IMR-90 (cell line): ENCODE measurements at regions not wholly inside any gene's neighbourhood (a gene's known extent, or its start where the extent isn't known, plus 50 kb on each side); places are given as distances from the start of the nearest gene placed in this dataset.

Experiments used
- ATAC-seq: fragments of 200-7000 bp; cut with Tn5 transposase; 2 replicates; pipeline ENCODE4 v1.9.1; 2020; ENCODE audit warnings: low read depth, mild to moderate bottlenecking, moderate library complexity
- BruUV-seq: library from RNA; stranded (reverse); fragments of 400-500 nt; replicated peaks from 2 replicates; lab custom pipeline; 2021; lab: Mats Ljungman, UMichigan
- CTCF ChIA-PET: fragments of 300-600 bp; formaldehyde crosslinking; extraction: SDS; loops from one replicate; lab custom pipeline; 2021; ENCODE audit warnings: antibody characterized with exemption; lab: Yijun Ruan, JAX
- POLR2A ChIA-PET: fragments of 300-600 bp; sonication (Branson Sonifier 250); formaldehyde crosslinking; loops from one replicate; lab custom pipeline; 2022; ENCODE audit warnings: antibody characterized with exemption; ENCODE audit not compliant: unreplicated experiment; lab: Charles Lee
- DNase-seq: peaks from one replicate; pipeline ENCODE4 v3.0.0; 2013
- H2AFZ ChIP-seq: replicated peaks from 2 replicates; pipeline ENCODE3; 2013; ENCODE audit warnings: low read length, mild to moderate bottlenecking; ENCODE audit not compliant: poor library complexity
- H2AK5ac ChIP-seq: 2 replicates; pipeline ENCODE4 v1.6.1; 2013; ENCODE audit warnings: low read depth, low read length, inconsistent platforms
- H2AK9ac ChIP-seq: replicated peaks from 2 replicates; pipeline ENCODE3; 2013; ENCODE audit warnings: mild to moderate bottlenecking, low read depth, low read length, moderate library complexity; ENCODE audit not compliant: poor library complexity
- H2BK120ac ChIP-seq: 2 replicates; pipeline ENCODE4 v1.6.1; 2013; ENCODE audit warnings: low read depth, low read length, inconsistent platforms
- H2BK15ac ChIP-seq: 3 replicates; pipeline ENCODE4 v1.6.1; 2013; ENCODE audit warnings: low read depth, low read length, inconsistent platforms
- H2BK20ac ChIP-seq: 2 replicates; pipeline ENCODE4 v1.6.1; 2013; ENCODE audit warnings: low read depth, mild to moderate bottlenecking, inconsistent platforms, low read length, moderate library complexity
- H2BK5ac ChIP-seq: 2 replicates; pipeline ENCODE4 v1.6.1; 2013; ENCODE audit warnings: mild to moderate bottlenecking, low read depth, low read length, inconsistent platforms; ENCODE audit not compliant: poor library complexity, severe bottlenecking
- H3K14ac ChIP-seq: replicated peaks from 2 replicates; pipeline ENCODE4 v1.6.1; 2013; ENCODE audit warnings: low read depth, low read length, inconsistent platforms
- H3K18ac ChIP-seq: 2 replicates; pipeline ENCODE4 v1.6.1; 2013; ENCODE audit warnings: low read depth, low read length, control low read depth
- H3K23ac ChIP-seq: 2 replicates; pipeline ENCODE4 v1.6.1; 2013; ENCODE audit warnings: low read depth, low read length, inconsistent platforms
- H3K27ac ChIP-seq: 2 replicates; pipeline ENCODE4 v1.5.1; 2013; ENCODE audit warnings: mild to moderate bottlenecking, control low read depth, low read length; ENCODE audit not compliant: insufficient read depth
- H3K27me3 ChIP-seq: 2 replicates; pipeline ENCODE4 v1.6.1; 2013; ENCODE audit warnings: low read length; ENCODE audit not compliant: control insufficient read depth, insufficient read depth
- H3K36me3 ChIP-seq: 2 replicates; pipeline ENCODE4 v1.6.1; 2013; ENCODE audit warnings: low read length, mixed read lengths; ENCODE audit not compliant: control insufficient read depth, insufficient read depth
- H3K4ac ChIP-seq: 2 replicates; pipeline ENCODE4 v1.6.1; 2013; ENCODE audit warnings: low read depth, low read length, inconsistent platforms
- H3K4me1 ChIP-seq: 2 replicates; pipeline ENCODE4 v1.6.1; 2013; ENCODE audit warnings: low read length, mixed read lengths; ENCODE audit not compliant: control insufficient read depth, insufficient read depth
- H3K4me2 ChIP-seq: 2 replicates; pipeline ENCODE4 v1.6.1; 2013; ENCODE audit warnings: low read depth, mild to moderate bottlenecking, control low read depth, low read length, moderate library complexity
- H3K4me3 ChIP-seq: 2 replicates; pipeline ENCODE4 v1.5.1; 2013; ENCODE audit warnings: low read depth, mild to moderate bottlenecking, control low read depth, low read length, moderate library complexity; ENCODE audit not compliant: insufficient read depth
- H3K56ac ChIP-seq: 2 replicates; pipeline ENCODE4 v1.6.1; 2013; ENCODE audit warnings: low read length, inconsistent platforms; ENCODE audit not compliant: insufficient read depth; ENCODE audit errors: extremely low read depth
- H3K79me1 ChIP-seq, 2 experiments: 2 replicates each; pipeline ENCODE4 v1.6.1; 2013; ENCODE audit warnings: low read length in 2 of 2, inconsistent platforms in 1 of 2, low read depth in 1 of 2
- H3K9ac ChIP-seq: 2 replicates; pipeline ENCODE4 v1.6.1; 2013; ENCODE audit warnings: low read depth, low read length, control low read depth
- H3K9me1 ChIP-seq: 2 replicates; pipeline ENCODE4 v1.6.1; 2013; ENCODE audit warnings: low read length, inconsistent platforms; ENCODE audit not compliant: insufficient read depth
- H3K9me3 ChIP-seq: 2 replicates; pipeline ENCODE4 v1.6.1; 2013; ENCODE audit warnings: low read length; ENCODE audit not compliant: control insufficient read depth, insufficient read depth
- H4K20me1 ChIP-seq: 2 replicates; pipeline ENCODE4 v1.6.1; 2013; ENCODE audit warnings: low read length, inconsistent platforms; ENCODE audit not compliant: insufficient read depth
- H4K5ac ChIP-seq: 2 replicates; pipeline ENCODE4 v1.6.1; 2013; ENCODE audit warnings: mild to moderate bottlenecking, low read depth, low read length, control low read depth
- H4K8ac ChIP-seq, 2 experiments: 2 replicates each; pipeline ENCODE4 v1.6.1; 2013; ENCODE audit warnings: low read depth in 2 of 2, low read length in 2 of 2, control low read depth in 1 of 2, inconsistent platforms in 1 of 2
- H4K91ac ChIP-seq: 2 replicates; pipeline ENCODE4 v1.6.1; 2013; ENCODE audit warnings: low read depth, low read length, inconsistent platforms; ENCODE audit not compliant: insufficient read depth
- BHLHE40 ChIP-seq: fragments of 150-350 bp; IDR thresholded peaks from 2 replicates; pipeline ENCODE4 v1.6.1; 2016; ENCODE audit warnings: mild to moderate bottlenecking, low read depth, low read length
- CEBPB ChIP-seq: IDR thresholded peaks from 2 replicates; pipeline ENCODE4 v1.6.1; 2012; ENCODE audit warnings: low read depth, low read length, improper control_type of control experiment
- CHD1 ChIP-seq: IDR thresholded peaks from 2 replicates; pipeline ENCODE4 v1.6.1; 2012; ENCODE audit warnings: low read depth, low read length, improper control_type of control experiment
- FOS ChIP-seq: fragments of 150-350 bp; IDR thresholded peaks from 2 replicates; pipeline ENCODE4 v1.6.1; 2016; ENCODE audit warnings: low read depth, low read length
- MAFK ChIP-seq: IDR thresholded peaks from 2 replicates; pipeline ENCODE4 v1.6.1; 2012; ENCODE audit warnings: low read depth, low read length, improper control_type of control experiment
- NFE2L2 ChIP-seq: fragments of 150-350 bp; IDR thresholded peaks from 2 replicates; pipeline ENCODE4 v1.6.1; 2016; ENCODE audit warnings: low read depth, mild to moderate bottlenecking, low read length
- POLR2A ChIP-seq: IDR thresholded peaks from 2 replicates; pipeline ENCODE4 v1.6.1; 2012; ENCODE audit warnings: mild to moderate bottlenecking, low read depth, low read length
- RAD21 ChIP-seq: IDR thresholded peaks from 2 replicates; pipeline ENCODE4 v1.6.1; 2012; ENCODE audit warnings: low read length, improper control_type of control experiment
- RCOR1 ChIP-seq: IDR thresholded peaks from 2 replicates; pipeline ENCODE4 v1.6.1; 2012; ENCODE audit warnings: mild to moderate bottlenecking, low read length, improper control_type of control experiment; ENCODE audit not compliant: insufficient replicate concordance
- SMC3 ChIP-seq: fragments of 150-350 bp; IDR thresholded peaks from 2 replicates; pipeline ENCODE4 v1.6.1; 2016; ENCODE audit warnings: low read depth, mild to moderate bottlenecking, antibody characterized with exemption, low read length, moderate library complexity
- dilution Hi-C: fragments of 300-500 bp; cut with HindIII; formaldehyde crosslinking; loops from one replicate; pipeline ENCODE4 v1.14.3; 2018; ENCODE audit warnings: low sequenced_read_pairs; ENCODE audit not compliant: unreplicated experiment
- in situ Hi-C: fragments of 300-500 bp; cut with MboI; formaldehyde crosslinking; loops from 3 replicates; pipeline ENCODE4 v1.14.3; 2019; ENCODE audit warnings: low sequenced_read_pairs, inconsistent platforms, mixed read lengths
- intact Hi-C: fragments of 100-400 bp; cut with micrococcal nuclease; formaldehyde crosslinking; loops from 2 replicates; pipeline ENCODE4 v1.10.0; 2022
- TF ChIP-seq, protein P1 (sequence below): fragments of 150-350 bp; IDR thresholded peaks from 2 replicates; pipeline ENCODE4 v1.6.1; 2017; ENCODE audit warnings: mild to moderate bottlenecking, antibody characterized with exemption, low read length, low read depth
- TF ChIP-seq, protein P2 (sequence below): fragments of 150-350 bp; IDR thresholded peaks from 2 replicates; pipeline ENCODE4 v1.6.1; 2016; ENCODE audit warnings: low read depth, mild to moderate bottlenecking, low read length, moderate library complexity, borderline replicate concordance

DNA sequence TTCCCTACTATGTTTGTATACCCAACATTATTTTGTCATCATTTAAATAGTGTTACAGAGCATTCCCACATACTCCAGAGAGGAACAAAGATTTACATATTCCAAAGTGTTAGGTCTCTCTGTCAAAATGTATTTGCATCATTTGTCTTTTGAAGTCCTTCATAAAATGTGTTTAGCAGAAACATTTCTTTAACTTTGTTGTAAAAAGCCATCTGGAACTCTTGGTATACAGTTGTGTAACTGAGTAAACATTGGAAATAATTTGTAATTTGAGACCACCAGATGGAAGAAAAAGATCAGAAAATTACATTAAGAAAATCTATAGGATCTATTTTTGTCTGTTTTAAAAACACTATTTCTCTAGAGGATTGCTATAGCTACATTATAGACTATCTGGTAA, 56.6 kb upstream of the ALB start:
- no TSS peak for BruUV-seq
- no peaks in the 10 kb centered on the region for H3K4me1 ChIP-seq
- H3K36me3 ChIP-seq: no peaks in the 10 kb centered on the region
- intact Hi-C loops: loop anchor here (10.0 kb wide), 1 partner anchor 227 kb away; no protein-coding TSS in a partner anchor
- H3K27ac ChIP-seq: no peak overlapping the region
- peaks cover 2% of the 10 kb centered on the region for H3K27me3 ChIP-seq
- ATAC-seq (no peak), DNase-seq (no peak)
- no peak overlapping the region for H2BK120ac ChIP-seq
- CTCF ChIA-PET: no interaction called here
- H2AK5ac ChIP-seq: no peak overlapping the region
- no peak overlapping the region for H3K18ac ChIP-seq
- H3K56ac ChIP-seq: no peak overlapping the region
- no peaks in the 10 kb centered on the region for H3K9me1 ChIP-seq
- no peaks in the 10 kb centered on the region for H3K9me3 ChIP-seq
- no peak overlapping the region for H3K14ac ChIP-seq
- no peak overlapping the region for H3K4me3 ChIP-seq
- in situ Hi-C loops: no loop called here
- POLR2A ChIA-PET: no interaction called here
- no peak overlapping the region for H2BK5ac ChIP-seq
- H3K4ac ChIP-seq: no peak overlapping the region
- TF ChIP-seq CHD1: no peak
- no peak for TF ChIP-seq POLR2A
- TF ChIP-seq MAFK: no peak
- TF ChIP-seq FOS: no peak
- TF ChIP-seq RCOR1: no peak
- no peak for TF ChIP-seq SMC3
- TF ChIP-seq RAD21: no peak
- TF ChIP-seq, protein P1, sequence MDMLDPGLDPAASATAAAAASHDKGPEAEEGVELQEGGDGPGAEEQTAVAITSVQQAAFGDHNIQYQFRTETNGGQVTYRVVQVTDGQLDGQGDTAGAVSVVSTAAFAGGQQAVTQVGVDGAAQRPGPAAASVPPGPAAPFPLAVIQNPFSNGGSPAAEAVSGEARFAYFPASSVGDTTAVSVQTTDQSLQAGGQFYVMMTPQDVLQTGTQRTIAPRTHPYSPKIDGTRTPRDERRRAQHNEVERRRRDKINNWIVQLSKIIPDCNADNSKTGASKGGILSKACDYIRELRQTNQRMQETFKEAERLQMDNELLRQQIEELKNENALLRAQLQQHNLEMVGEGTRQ: no peak
- TF ChIP-seq NFE2L2: no peak
- no peak for TF ChIP-seq BHLHE40
- no peak for TF ChIP-seq CEBPB
- TF ChIP-seq, protein P2, sequence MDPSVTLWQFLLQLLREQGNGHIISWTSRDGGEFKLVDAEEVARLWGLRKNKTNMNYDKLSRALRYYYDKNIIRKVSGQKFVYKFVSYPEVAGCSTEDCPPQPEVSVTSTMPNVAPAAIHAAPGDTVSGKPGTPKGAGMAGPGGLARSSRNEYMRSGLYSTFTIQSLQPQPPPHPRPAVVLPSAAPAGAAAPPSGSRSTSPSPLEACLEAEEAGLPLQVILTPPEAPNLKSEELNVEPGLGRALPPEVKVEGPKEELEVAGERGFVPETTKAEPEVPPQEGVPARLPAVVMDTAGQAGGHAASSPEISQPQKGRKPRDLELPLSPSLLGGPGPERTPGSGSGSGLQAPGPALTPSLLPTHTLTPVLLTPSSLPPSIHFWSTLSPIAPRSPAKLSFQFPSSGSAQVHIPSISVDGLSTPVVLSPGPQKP: no peak
- H3K9ac ChIP-seq: no peak overlapping the region
- no peak overlapping the region for H2AFZ ChIP-seq
- H4K91ac ChIP-seq: no peak overlapping the region
- H2BK15ac ChIP-seq: no peak overlapping the region
- H4K20me1 ChIP-seq: no peaks in the 10 kb centered on the region
- H2AK9ac ChIP-seq: no peak overlapping the region
- no peak overlapping the region for H2BK20ac ChIP-seq
- H4K8ac ChIP-seq: no peak overlapping the region
- dilution Hi-C loops: no loop called here
- no peak overlapping the region for H3K23ac ChIP-seq
- H3K4me2 ChIP-seq: no peak overlapping the region
- H4K5ac ChIP-seq: no peak overlapping the region
- no peaks in the 10 kb centered on the region for H3K79me1 ChIP-seq
